BE2C (cell line): ENCODE measurements at regions not wholly inside any gene's neighbourhood (a gene's known extent, or its start where the extent isn't known, plus 50 kb on each side); places are given as distances from the start of the nearest gene placed in this dataset.
A peak's percentile ranks its signal among the peaks of the same experiment; 100 is the strongest.

Source experiments
- DNase-seq: peaks from one replicate; pipeline ENCODE4 v3.0.0-alpha.2; 2020
- H3K27me3 ChIP-seq: fragments of 250-450 bp; sonication (Bioruptor Pico); 2 replicates; pipeline ENCODE4 v1.5.1; 2020; ENCODE audit warnings: mild to moderate bottlenecking
- H3K36me3 ChIP-seq: fragments of 250-450 bp; sonication (Bioruptor Pico); 2 replicates; pipeline ENCODE4 v1.5.1; 2020; ENCODE audit warnings: mild to moderate bottlenecking
- H3K4me1 ChIP-seq: fragments of 250-450 bp; sonication (Bioruptor Pico); 2 replicates; pipeline ENCODE4 v1.5.1; 2020
- H3K4me3 ChIP-seq: 2 replicates; pipeline ENCODE4 v1.5.1; 2011; ENCODE audit warnings: low read depth, low read length
- H3K9me3 ChIP-seq: fragments of 250-450 bp; sonication (Bioruptor Pico); 2 replicates; pipeline ENCODE4 v1.5.1; 2020
- TF ChIP-seq, protein P1 (sequence below): IDR thresholded peaks from 2 replicates; pipeline ENCODE4 v1.5.1; 2012; ENCODE audit warnings: mild to moderate bottlenecking, low read depth, low read length

DNA sequence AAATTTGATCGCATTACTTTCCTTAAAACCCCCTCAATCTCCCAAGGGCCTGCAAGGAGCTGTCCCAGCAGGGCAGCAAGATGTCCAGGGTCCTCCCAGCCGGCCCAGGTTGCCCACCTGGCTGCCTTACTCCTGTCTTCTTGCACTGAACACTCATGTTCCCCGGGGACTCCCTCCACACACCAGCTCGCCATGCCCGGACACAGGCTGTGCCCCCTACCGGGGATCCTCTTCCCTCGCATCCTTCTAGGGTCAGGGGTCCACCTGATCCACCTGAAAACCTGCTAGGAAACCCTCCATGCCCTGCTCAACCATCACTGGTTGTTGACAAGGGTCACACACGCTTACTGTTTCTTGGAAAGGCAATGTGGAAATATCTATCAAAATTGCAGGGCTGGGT is 172.0 kb upstream of the MSX2 start:
- no peaks in the 10 kb centered on the region for H3K36me3 ChIP-seq
- TF ChIP-seq, protein P1, sequence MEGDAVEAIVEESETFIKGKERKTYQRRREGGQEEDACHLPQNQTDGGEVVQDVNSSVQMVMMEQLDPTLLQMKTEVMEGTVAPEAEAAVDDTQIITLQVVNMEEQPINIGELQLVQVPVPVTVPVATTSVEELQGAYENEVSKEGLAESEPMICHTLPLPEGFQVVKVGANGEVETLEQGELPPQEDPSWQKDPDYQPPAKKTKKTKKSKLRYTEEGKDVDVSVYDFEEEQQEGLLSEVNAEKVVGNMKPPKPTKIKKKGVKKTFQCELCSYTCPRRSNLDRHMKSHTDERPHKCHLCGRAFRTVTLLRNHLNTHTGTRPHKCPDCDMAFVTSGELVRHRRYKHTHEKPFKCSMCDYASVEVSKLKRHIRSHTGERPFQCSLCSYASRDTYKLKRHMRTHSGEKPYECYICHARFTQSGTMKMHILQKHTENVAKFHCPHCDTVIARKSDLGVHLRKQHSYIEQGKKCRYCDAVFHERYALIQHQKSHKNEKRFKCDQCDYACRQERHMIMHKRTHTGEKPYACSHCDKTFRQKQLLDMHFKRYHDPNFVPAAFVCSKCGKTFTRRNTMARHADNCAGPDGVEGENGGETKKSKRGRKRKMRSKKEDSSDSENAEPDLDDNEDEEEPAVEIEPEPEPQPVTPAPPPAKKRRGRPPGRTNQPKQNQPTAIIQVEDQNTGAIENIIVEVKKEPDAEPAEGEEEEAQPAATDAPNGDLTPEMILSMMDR: peak; percentile 26
- H3K4me3 ChIP-seq: no peak overlapping the region
- no peaks in the 10 kb centered on the region for H3K27me3 ChIP-seq
- H3K4me1 ChIP-seq: peaks cover 13% of the 10 kb centered on the region
- DNase-seq: no peak
- H3K9me3 ChIP-seq: no peaks in the 10 kb centered on the region

DNA sequence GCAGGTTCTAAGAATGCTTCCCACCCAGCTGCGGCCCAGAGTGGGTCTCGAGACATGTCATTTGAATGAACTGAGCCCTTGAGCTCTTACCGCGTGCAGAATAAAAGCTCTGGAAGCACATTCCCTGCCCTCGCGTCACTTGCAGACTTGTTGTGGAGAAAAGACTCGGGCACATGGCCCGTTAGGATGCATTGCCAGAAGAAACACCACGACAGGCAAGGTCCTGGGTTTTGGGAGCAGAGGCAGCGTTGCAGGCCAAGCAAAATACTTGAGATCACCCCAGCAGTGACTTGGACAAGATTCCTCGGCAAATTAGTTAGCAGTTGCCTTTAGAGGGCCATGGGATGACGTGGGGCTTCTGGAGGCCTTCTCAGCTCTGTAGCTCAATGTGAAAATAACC is 170.8 kb upstream of the MSX2 start:
- Histone ChIP-seq H3K27me3 (no peaks in the 10 kb centered on the region), H3K4me1 (peaks cover 3% of the 10 kb centered on the region), H3K9me3 (no peaks in the 10 kb centered on the region), H3K36me3 (no peaks in the 10 kb centered on the region), H3K4me3 (no peak overlapping the region)
- no peak for DNase-seq
- TF ChIP-seq, protein P1: no peak

DNA sequence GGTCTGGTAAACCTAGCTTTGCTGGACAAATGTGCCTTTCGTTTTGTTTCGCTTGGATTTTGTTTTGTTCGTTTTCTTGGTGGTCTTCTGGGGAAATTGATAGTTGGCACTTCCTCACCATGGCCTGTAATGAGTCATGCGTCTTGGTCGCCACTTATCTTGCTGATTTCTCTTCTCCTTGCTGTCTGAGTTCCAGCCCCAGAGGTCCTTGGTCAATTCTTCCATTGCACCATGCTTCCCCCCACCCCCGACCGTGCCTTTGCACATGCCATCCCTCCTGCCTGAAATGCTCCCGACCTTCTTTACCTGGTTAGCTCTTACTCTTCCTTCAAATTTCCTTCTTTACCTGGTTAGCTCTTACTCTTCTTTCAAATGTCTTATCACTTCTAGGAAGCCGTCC is 168.7 kb upstream of the MSX2 start:
- TF ChIP-seq, protein P1: no peak
- Histone ChIP-seq H3K27me3 (no peaks in the 10 kb centered on the region), H3K36me3 (no peaks in the 10 kb centered on the region), H3K9me3 (no peaks in the 10 kb centered on the region), H3K4me1 (no peaks in the 10 kb centered on the region), H3K4me3 (no peak overlapping the region)
- DNase-seq: no peak

DNA sequence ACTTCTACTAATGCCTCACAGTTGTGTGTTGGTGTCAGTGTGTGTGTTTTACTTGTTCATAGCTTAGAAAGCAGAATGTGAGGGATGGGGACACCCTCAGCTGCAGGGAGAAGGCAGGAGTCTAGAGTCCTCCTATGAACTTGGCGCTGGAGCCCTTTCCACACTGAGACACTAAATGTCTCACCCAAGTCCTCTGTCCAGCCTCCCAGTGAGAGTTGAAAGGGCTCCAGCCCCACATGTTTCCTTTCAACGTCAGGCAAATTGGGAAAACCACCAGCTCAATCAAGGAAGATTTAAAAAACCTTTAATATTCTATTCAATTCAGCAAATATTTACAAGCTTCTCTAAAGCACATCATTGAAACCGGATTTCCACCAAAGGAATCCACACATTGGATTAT is 167.6 kb upstream of the MSX2 start:
- H3K4me3 ChIP-seq: no peak overlapping the region
- TF ChIP-seq, protein P1: no peak
- no peaks in the 10 kb centered on the region for H3K4me1 ChIP-seq
- H3K9me3 ChIP-seq: no peaks in the 10 kb centered on the region
- DNase-seq: no peak
- H3K27me3 ChIP-seq: no peaks in the 10 kb centered on the region
- no peaks in the 10 kb centered on the region for H3K36me3 ChIP-seq

DNA sequence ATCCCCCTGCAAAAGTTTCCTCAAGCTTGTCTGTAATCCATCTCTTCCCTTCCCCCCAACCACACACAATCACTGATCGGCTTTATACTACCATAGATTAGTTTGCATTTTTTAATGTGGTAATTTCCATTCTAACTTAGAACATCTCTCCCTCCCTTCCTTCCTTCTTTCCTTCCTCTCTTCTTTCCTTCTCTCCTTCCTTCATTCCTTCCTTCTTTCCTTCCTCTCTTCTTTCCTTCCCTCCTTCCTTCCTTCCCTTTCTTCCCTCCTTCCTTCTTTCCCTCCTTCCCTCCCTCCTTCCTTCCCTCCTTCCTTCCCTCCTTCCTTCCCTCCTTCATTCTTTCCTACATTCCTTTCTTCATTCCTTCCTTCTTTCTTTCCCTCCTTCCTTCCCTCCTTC is 166.2 kb upstream of the MSX2 start:
- no peaks in the 10 kb centered on the region for H3K36me3 ChIP-seq
- no peaks in the 10 kb centered on the region for H3K9me3 ChIP-seq
- H3K4me1 ChIP-seq: no peaks in the 10 kb centered on the region
- no peaks in the 10 kb centered on the region for H3K27me3 ChIP-seq
- H3K4me3 ChIP-seq: no peak overlapping the region
- DNase-seq: no peak
- TF ChIP-seq, protein P1: no peak

DNA sequence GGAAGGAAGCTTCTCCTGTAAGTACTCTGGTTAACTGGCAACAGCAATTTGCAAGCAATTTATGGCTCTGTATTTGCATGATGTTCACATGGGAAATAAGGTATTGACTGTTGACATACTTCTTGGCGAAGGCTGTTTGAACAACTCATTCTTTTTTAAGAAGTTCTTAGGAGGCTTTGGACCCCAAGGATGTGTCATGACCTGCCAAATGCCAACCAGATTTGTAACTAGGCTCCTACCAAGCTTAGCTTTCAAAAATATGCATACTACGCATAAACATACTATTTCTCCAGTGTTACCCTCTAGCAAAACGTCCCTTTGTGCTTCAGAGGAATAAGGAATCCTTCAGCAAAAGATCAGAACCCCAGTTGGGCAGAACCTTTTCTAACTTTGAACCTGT is 165.2 kb upstream of the MSX2 start:
- Histone ChIP-seq H3K27me3 (no peaks in the 10 kb centered on the region), H3K9me3 (no peaks in the 10 kb centered on the region), H3K4me3 (no peak overlapping the region), H3K4me1 (0 out of 2 replicates have a peak, but pooled peaks cover 4% of the 10 kb centered on the region), H3K36me3 (no peaks in the 10 kb centered on the region)
- no peak for DNase-seq
- TF ChIP-seq, protein P1: no peak
